ENCODE measurements at regions not wholly inside any gene's neighbourhood (a gene's known extent, or its start where the extent isn't known, plus 50 kb on each side); places are given as distances from the start of the nearest gene placed in this dataset.

DNA sequence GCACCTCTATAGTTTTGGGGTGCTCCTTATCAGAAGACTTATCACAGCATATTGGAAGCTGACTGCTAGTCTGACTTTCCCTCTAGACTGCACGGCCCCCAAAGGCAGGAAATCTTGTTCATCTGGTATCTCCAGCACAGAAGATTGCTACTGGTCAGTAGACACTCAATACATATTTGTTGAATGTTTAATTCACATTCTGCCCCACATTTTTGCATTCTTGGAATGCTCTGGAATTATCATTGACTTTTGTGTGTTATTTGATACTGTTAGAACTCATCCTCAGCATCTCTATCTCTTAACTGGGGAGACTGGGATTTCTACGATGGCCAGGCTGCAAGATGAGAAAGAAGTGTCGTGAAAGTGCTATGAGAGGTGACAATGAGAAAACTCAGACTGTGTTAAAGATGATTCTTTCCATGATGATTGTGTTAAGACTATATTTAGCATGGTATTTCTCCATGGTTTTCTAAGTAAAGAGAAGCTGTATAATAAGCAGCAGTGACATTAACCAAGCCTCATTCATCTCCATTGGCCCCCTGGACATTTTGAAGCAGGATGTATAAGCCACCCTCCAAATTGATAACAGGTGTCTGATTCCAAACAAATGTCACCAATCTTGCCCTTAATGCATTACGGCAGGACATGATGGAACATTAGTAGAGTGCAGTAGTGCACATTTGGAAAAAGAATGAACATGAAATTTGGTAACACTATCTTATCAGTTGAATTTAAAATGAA lies 440.9 kb downstream of the RFC3 start:
- no peak for TF ChIP-seq CTCF (IDR thresholded peaks at IDR 0.05)

DNA sequence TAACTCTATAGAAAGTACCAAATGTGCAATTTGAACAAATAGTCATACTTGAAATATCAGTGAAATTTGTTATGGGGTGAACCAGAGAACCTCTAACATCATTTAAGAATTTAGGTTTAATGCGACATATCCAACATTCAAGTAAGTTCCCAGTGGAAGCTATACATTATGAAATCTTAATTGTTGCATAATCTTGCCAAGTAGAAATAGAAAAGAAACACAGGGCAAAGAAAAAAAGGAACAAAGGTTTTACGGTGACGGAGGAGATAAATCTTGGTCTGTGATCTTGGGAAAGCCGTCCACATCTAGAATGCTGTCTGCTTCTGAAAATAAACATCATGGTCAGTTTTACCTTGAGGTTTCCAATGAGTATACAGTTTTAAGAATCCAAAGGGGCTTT lies 445.7 kb downstream of the RFC3 start:
- TF ChIP-seq CTCF (IDR thresholded peaks at IDR 0.05) = no peak

GRCh38 chr13:34265046-34265679 lies 447.2 kb downstream of the RFC3 start:
- no peak for TF ChIP-seq CTCF (IDR thresholded peaks at IDR 0.05)

- no peak for TF ChIP-seq CTCF (IDR thresholded peaks at IDR 0.05)
Measured at GRCh38 chr13:34276764-34277163, 458.8 kb downstream of the RFC3 start.

GRCh38 chr13:34277936-34278335 lies 460.0 kb downstream of the RFC3 start:
- no peak for TF ChIP-seq CTCF (IDR thresholded peaks at IDR 0.05)

DNA sequence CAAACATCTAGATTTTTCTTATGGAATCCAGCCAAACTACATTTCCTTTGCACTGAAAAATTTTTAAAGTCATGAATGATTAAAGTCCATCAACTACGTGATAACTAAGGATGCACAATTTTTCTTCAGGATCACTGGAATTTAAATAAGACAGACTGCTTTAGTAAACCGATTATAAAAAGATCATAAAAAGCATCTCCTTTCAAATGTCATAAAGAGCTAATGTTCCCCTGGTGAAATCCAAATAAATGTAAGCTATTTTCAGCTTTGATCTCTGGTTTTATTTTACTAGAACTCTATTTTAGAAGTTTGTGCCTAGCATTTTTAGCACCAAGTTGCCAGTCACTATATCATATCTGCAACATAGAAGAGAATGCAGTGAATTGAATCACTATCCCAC lies 460.8 kb downstream of the RFC3 start:
- TF ChIP-seq CTCF (IDR thresholded peaks at IDR 0.05) = no peak

- TF ChIP-seq CTCF (IDR thresholded peaks at IDR 0.05) = no peak
Measured at GRCh38 chr13:34290661-34291060, 472.7 kb downstream of the RFC3 start.
